ENCODE measurements at regions not wholly inside any gene's neighbourhood (a gene's known extent, or its start where the extent isn't known, plus 50 kb on each side); places are given as distances from the start of the nearest gene placed in this dataset.

- TF ChIP-seq ARNT (IDR thresholded peaks at IDR 0.05) (no peak), NFRKB (IDR thresholded peaks at IDR 0.05) (no peak), SP1 (IDR thresholded peaks at IDR 0.05) (no peak), BHLHE40 (IDR thresholded peaks at IDR 0.05; ENCODE audit: borderline replicate concordance) (no peak), LEF1 (IDR thresholded peaks at IDR 0.05; ENCODE audit: borderline replicate concordance) (no peak), L3MBTL2 (conservative IDR thresholded peaks at IDR 0.05) (no peak)
Observed at GRCh38 chr5:135206862-135207261, 172.8 kb upstream of the PITX1 start.

Data from HEK293T (cell line).